ENCODE measurements at regions not wholly inside any gene's neighbourhood (a gene's known extent, or its start where the extent isn't known, plus 50 kb on each side); places are given as distances from the start of the nearest gene placed in this dataset.

GRCh38 chr17:54220829-54221228 is 398.1 kb downstream of the KIF2B start:
- TF ChIP-seq, protein P1, sequence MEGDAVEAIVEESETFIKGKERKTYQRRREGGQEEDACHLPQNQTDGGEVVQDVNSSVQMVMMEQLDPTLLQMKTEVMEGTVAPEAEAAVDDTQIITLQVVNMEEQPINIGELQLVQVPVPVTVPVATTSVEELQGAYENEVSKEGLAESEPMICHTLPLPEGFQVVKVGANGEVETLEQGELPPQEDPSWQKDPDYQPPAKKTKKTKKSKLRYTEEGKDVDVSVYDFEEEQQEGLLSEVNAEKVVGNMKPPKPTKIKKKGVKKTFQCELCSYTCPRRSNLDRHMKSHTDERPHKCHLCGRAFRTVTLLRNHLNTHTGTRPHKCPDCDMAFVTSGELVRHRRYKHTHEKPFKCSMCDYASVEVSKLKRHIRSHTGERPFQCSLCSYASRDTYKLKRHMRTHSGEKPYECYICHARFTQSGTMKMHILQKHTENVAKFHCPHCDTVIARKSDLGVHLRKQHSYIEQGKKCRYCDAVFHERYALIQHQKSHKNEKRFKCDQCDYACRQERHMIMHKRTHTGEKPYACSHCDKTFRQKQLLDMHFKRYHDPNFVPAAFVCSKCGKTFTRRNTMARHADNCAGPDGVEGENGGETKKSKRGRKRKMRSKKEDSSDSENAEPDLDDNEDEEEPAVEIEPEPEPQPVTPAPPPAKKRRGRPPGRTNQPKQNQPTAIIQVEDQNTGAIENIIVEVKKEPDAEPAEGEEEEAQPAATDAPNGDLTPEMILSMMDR (IDR thresholded peaks at IDR 0.05; ENCODE audit: low read length) = no peak
- no peak for TF ChIP-seq EZH2 (IDR thresholded peaks at IDR 0.05; ENCODE audit: borderline replicate concordance, low read length)

Data from OCI-LY1 (cell line).